ENCODE measurements at regions not wholly inside any gene's neighbourhood (a gene's known extent, or its start where the extent isn't known, plus 50 kb on each side); places are given as distances from the start of the nearest gene placed in this dataset.
A peak's percentile ranks its signal among the peaks of the same experiment; 100 is the strongest.
"Not testable (repeated sequence)": the region's sequence is repeated elsewhere in the genome, so short reads cannot be mapped to it uniquely, and the experiment has no call there.

GRCh38 chr5:8831854-8832253 lies 714.0 kb downstream of the SEMA5A start:
- no peak for DNase-seq (ENCODE audit: low read depth, low spot score)
- no peak overlapping the region for H3K4me3 ChIP-seq (ENCODE audit: low read length)

- no peak for DNase-seq (ENCODE audit: low read depth, low spot score)
- H3K4me3 ChIP-seq (ENCODE audit: low read length) = no peak overlapping the region
Observed at GRCh38 chr5:8839361-8840055, 706.4 kb downstream of the SEMA5A start.

GRCh38 chr5:8840237-8840636 lies 705.6 kb downstream of the SEMA5A start:
- no peak for DNase-seq (ENCODE audit: low read depth, low spot score)
- no peak overlapping the region for H3K4me3 ChIP-seq (ENCODE audit: low read length)

DNA sequence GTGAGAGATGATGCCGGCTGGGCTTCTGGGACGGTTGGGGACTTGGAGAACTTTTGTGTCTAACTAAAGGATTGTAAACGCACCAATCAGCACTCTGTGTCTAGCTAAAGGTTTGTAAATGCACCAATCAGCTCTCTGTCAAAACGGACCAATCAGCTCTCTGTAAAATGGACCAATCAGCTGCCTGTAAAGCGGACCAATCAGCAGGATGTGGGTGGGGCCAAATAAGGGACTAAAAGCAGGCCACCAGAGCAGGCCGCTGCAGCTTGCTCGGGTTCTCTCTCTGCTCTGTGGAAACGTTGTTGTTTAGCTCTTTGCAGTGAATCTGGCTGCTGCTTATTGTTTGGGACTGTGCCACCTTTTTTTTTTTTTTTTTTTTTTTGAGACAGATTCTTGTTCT lies 705.1 kb downstream of the SEMA5A start:
- not testable (repeated sequence) for DNase-seq (ENCODE audit: low read depth, low spot score); H3K4me3 ChIP-seq (ENCODE audit: low read length)

DNA sequence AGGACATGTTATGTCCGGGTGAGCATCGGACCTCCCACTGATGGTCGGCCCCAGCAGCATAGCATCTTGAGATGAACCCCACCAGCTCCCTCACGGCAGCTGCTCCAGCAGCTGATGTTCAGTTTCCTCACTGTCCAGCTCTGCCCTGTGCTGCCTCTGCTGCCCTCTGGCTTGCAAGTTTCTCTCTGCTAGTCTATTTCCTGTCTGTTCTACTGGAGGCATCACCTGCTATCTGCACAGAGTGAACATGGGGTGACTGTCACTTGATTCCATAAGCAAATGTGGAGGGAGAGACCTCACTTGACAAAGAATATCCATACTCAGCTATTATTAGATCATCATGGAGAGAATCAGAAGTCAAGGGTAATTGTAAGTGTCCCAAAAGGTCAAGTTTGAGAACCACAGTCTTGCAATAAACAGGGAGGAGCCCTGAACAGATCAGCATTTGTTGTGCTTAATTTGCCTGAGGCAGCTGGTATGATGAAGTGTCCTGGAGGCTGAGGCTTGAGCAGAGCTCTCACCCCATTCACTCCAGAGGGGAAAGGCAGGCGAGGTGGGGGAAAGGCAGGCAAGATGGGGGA lies 702.8 kb downstream of the SEMA5A start:
- H3K4me3 ChIP-seq (ENCODE audit: low read length) = no peak overlapping the region
- no peak for DNase-seq (ENCODE audit: low read depth, low spot score)

GRCh38 chr5:8843771-8844170 lies 702.1 kb downstream of the SEMA5A start:
- H3K4me3 ChIP-seq (ENCODE audit: low read length) = no peak overlapping the region
- no peak for DNase-seq (ENCODE audit: low read depth, low spot score)

DNA sequence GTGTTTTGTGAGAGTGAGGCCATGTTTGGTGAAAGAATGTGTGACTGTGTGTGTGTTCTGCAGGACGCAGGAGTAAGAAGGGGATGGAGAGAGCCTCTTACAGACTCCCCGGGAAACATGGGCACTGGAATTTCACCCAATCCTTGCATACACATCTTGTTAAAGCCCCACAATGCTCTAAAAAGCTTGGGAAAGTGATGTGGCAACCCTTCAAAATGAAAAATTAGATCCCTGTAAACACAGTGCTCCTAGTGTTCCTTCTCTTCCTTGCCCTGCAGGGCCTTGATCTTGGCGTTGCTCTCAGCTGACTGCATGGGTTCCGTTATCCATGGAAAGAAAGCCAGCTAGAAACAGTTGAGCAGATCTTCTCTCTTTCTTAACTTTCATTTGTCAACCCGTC lies 701.7 kb downstream of the SEMA5A start:
- no peak for DNase-seq (ENCODE audit: low read depth, low spot score)

GRCh38 chr5:8844847-8845246 lies 701.0 kb downstream of the SEMA5A start:
- DNase-seq (ENCODE audit: low read depth, low spot score) = no peak
- H3K4me3 ChIP-seq (ENCODE audit: low read length) = no peak overlapping the region

More for the DNA sequence above, 701.7 kb downstream of the SEMA5A start:
- no peak overlapping the region for H3K4me3 ChIP-seq (ENCODE audit: low read length)

DNA sequence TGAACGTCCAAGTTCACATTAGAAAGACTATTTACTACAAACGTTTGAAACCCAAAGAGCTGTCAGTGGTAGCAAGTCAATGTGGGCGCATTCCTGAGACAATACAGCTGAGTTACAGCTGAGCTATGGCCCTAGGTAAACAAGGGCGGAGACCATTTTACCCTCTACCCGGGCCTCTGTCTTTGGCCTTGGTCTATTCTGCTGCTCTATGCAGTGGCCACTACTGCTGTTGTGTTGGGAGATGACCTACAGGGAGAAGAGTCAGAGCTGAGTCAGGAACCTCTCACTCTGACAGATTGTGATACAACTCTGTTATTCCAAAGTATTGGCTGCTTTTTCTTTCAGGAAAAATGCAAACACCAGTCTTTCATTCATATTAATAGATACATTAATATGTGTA lies 700.6 kb downstream of the SEMA5A start:
- no peak for DNase-seq (ENCODE audit: low read depth, low spot score)
- H3K4me3 ChIP-seq (ENCODE audit: low read length) = no peak overlapping the region

- no peak overlapping the region for H3K4me3 ChIP-seq (ENCODE audit: low read length)
- no peak for DNase-seq (ENCODE audit: low read depth, low spot score)
Observed at GRCh38 chr5:8848366-8848765, 697.5 kb downstream of the SEMA5A start.

DNA sequence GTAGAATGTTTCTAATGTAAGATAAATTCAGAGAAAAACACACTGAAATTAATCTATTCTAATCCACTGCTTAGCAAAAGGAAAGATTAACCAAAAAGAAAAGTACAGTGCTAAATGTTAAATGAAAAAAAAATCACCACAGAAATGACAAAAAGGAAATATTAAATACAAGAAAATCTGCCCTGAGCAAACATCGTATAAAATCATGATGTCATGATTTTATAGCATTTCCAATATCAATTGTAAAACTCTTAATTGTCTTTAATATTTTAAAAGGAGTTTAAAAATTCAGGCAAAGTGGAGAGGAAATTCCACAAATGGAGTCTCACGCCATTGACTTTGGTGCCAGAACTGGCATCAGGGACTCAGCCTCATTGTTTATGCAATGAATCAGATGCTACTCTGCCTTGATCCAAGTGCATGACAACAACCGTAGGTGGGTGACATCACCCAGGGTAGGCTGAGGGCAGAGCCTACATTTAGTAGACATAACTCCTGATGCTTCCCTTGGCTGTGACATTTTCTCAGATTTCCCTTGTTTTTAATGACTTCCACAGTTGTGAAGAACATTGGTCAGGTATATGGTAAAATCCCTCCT lies 696.8 kb downstream of the SEMA5A start:
- no peak for DNase-seq (ENCODE audit: low read depth, low spot score)
- no peak overlapping the region for H3K4me3 ChIP-seq (ENCODE audit: low read length)

DNA sequence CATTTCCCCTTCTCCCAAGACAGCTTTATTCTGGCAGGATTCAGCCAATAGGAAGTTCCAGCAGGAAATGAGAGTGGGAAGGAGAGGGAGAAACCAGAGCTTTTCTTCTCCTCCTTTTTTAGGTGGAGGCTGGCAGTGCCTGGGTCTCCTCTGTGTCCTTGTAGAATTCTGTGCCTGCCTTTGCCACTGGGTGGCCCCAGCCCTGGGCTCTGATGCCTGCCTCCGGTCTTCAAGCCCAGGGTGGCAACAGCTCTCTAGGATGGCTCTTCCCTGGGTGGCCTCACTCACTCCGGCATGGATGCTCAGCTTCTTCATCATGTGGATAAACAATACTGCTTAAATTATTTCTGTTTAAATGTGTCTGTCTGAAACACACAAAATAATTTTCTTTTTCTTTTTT lies 694.8 kb downstream of the SEMA5A start:
- H3K4me3 ChIP-seq (ENCODE audit: low read length) = no peak overlapping the region
- no peak for DNase-seq (ENCODE audit: low read depth, low spot score)

DNA sequence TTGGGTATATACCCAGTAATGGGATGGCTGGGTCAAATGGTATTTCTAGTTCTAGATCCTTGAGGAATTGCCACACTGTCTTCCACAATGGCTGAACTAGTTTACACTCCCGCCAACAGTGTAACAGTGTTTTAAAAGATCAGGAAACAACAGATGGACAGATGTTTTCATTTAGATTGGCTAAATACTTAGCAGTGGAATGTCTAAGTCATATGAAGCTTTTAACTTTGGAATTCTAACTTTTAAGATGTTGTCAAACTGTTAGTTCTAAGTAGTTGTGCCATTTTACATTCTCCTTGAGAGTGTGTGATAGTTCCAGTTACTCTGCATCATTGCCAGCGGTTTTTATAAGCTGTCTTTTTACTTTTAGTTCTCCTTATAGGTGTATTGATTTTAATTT lies 688.8 kb downstream of the SEMA5A start:
- no peak overlapping the region for H3K4me3 ChIP-seq (ENCODE audit: low read length)
- no peak for DNase-seq (ENCODE audit: low read depth, low spot score)

- DNase-seq (ENCODE audit: low read depth, low spot score) = no peak
- H3K4me3 ChIP-seq (ENCODE audit: low read length) = no peak overlapping the region
Observed at GRCh38 chr5:8861764-8862163, 684.1 kb downstream of the SEMA5A start.

- peak; percentile 42 for DNase-seq (ENCODE audit: low read depth, low spot score)
- H3K4me3 ChIP-seq (ENCODE audit: low read length) = no peak overlapping the region
Observed at GRCh38 chr5:8864053-8864452, 681.8 kb downstream of the SEMA5A start.

DNA sequence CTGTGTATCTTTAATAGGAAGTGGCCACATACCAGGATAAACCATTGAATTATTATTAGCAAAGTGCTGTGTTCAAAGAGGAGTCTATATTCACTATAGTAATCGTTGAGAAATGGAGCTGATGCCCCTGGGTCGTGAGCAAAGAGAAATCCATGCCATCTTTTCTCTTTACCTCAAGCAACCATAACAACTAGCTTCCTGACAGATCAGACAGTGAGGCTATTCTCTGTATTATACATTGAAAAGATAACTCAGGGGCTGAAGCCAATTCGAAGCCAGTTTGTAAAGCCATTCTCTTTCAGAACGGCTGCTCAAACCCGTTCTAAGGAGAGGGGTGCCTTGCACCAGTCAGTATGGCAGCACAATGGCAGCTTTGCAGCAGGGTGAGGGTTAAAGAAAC lies 680.6 kb downstream of the SEMA5A start:
- no peak for DNase-seq (ENCODE audit: low read depth, low spot score)

DNA sequence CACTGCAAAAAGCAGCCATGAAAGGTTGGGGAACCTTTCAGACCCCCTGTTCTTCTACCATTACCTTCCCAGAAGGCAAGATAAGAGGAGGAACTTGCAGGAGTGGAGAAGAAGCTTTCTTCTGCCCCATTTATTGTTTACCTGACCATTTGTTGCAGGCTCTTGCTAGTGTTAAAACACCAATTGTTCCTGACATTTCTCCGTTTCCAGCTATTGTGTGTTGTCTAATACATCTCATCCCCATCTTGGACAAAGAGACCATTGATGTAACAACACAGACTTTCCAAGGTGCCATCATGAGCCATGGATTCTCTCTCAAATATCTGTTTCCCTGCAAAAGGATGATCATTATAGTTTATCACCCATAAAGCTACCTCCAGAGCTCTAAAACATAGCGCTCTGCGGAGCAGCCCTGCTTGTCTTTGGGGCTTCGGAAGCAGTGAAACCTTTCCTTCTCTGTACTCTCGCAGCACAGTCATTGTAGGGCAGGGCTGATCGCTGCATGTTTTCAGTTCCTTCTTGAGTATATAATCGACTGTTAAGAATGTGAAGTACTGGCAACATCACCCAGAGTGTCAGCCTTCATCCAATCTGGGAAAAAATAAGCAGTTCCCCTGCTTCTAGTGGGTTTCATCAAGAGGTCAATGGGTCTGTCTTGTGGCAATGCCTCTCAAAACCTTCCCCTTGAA lies 680.0 kb downstream of the SEMA5A start:
- DNase-seq (ENCODE audit: low read depth, low spot score) = no peak
- no peak overlapping the region for H3K4me3 ChIP-seq (ENCODE audit: low read length)

More for the DNA sequence above, 680.6 kb downstream of the SEMA5A start:
- H3K4me3 ChIP-seq (ENCODE audit: low read length) = no peak overlapping the region

- DNase-seq (ENCODE audit: low read depth, low spot score) = no peak
- H3K4me3 ChIP-seq (ENCODE audit: low read length) = no peak overlapping the region
Observed at GRCh38 chr5:8868283-8868682, 677.6 kb downstream of the SEMA5A start.

DNA sequence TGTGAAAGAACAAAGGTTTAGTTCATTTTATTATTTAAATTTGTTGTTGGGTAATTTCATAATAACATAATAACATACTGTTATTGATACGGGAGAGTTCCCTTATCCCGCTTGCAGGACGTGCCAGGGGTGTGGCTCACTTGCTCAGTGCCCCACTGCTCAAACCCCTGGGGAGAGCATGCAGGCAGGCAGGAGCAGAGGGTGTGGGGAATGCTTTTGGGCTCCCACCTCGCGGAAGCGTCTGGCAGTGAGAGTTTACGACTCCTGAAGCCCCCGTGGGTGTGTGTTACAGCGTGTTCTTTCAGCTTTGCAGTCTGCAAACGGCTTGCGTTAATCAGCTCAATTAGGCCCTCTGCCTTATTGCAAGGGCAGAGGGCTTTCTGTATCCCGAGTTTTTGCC lies 675.9 kb downstream of the SEMA5A start:
- no peak overlapping the region for H3K4me3 ChIP-seq (ENCODE audit: low read length)
- DNase-seq (ENCODE audit: low read depth, low spot score) = no peak

- DNase-seq (ENCODE audit: low read depth, low spot score) = no peak
- H3K4me3 ChIP-seq (ENCODE audit: low read length) = no peak overlapping the region
Observed at GRCh38 chr5:8870349-8870958, 675.4 kb downstream of the SEMA5A start.
